ENCODE measurements at regions not wholly inside any gene's neighbourhood (a gene's known extent, or its start where the extent isn't known, plus 50 kb on each side); places are given as distances from the start of the nearest gene placed in this dataset. TPM values are rescaled to one million over a fixed set of nuclear protein-coding genes. Genes with fewer than 3 reads are reported as not detected.

Small RNA genes lying in the stretch of these regions (small RNA-seq; reads per million reads assigned to genes)
- gene RPS27P29 (ENCODE audit: low replicate concordance) = not detected
